NCI-H524 (cell line): ENCODE measurements at regions not wholly inside any gene's neighbourhood (a gene's known extent, or its start where the extent isn't known, plus 50 kb on each side); places are given as distances from the start of the nearest gene placed in this dataset.

ENCODE experiments used
- DNase-seq, 2 experiments: peaks; one replicate each; lab custom pipeline; 2025; lab: John Stamatoyannopoulos, UW

DNA sequence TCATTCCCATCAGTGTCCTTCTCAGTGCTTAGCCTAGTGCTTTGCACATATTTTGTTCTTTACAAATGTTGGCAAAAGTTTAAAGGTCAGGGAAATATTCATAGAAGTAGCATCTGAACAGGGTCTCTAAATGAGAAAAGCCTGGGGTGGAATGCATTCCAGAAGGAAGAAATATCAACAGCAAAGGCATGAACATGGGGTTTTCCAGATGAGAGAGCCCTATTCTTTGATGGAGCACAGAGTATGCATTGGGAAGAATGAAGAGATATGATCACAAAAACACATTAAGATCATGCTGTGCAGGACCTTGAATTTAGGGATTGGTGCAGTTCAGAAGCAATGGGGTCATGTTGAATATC, 140.2 kb downstream of the SNX19 start:
- no peak for DNase-seq

DNA sequence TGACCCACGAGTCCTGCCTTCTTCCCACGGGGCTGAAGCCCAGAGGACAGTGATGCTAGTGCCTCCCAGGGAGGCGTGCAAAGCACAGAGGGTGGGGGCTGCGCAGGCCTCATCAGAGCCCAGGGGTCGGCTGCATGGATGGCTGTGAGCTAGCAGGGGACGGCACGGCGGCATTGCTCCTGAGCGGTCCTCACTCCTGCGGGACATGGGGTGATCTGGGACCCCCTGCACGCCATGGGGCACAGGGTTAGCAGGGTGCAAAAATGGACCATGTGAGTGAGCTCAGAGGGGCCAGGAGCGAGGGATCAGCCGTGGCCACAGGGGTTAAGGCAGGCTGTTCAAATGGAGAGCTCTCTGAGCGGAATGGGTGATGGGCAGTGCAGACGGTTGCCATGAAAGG, 138.3 kb downstream of the SNX19 start:
- no peak for DNase-seq

DNA sequence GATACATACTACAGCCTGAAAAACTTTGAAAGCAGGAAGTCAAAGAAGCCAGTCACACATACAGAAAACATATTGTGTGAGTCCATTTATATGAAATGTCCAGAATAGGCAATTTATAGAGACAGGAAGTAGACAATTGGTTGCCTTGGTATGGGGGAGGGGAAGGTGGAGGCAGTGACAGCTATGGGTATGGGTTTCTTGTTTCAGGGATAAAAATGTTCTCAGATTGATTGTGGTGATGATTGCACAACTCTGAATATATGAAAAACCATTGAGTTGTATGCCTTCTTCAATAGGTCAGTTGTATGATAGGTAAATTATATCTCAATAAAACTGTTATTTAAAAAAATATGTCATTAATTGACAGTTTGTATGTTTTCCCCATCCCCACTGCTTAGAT, 137.6 kb downstream of the SNX19 start:
- no peak for DNase-seq

DNA sequence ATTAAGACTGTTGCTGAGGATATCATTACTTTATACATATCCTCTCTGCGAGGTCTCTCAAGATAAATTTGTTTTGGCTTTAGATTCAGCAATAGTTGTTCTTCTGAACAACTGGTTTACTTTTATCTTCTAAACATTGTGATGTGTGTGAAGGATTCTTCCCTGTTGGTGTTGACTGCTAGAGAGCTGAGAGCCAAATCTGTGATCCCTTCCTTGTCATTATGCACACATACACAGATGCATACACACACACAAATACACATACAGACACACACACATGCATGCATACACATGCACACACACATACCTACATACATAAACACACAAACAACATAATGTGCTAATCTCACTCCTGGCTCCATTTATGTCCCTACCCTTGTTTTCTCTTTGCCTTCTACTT, 137.0 kb downstream of the SNX19 start:
- no peak for DNase-seq

DNA sequence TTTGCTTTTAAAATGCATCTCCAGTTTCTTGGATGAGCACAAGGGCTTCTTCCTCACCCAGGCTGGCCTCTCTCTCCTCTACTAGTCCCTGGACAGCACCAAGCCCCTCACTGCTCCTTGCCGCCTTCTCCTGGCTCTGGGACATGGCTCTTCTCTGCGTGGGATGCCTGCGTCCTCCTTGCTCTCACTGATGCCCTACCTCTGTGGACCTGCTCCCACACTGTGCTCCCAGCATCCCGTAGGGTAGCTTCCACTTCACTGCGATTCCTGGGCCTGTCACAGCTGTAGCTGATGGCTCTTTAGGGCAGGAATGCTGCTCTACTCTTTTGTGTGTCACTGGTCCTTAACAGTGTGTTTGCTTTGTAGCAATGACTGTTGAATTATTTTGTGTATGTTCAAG, 136.3 kb downstream of the SNX19 start:
- DNase-seq, result no peak

DNA sequence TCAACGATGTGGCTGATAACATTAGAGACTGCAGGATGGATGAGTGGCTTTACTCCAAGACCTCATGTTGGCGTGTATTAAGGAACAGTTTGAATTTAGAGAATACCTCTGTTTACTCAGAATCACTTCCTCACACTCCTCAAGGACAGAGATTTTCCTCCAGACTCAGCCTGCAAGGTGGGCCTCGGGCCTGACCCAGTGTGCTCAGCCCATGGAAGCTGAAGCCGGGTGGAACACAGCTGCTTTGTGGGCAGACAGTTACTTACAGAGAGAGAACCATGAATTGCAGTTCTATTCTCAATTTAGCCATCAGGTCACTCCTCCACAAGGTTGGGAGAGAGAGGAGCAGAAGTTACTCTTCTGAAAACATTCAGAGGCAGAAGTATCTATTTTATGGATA, 135.8 kb downstream of the SNX19 start:
- DNase-seq, result no peak

DNA sequence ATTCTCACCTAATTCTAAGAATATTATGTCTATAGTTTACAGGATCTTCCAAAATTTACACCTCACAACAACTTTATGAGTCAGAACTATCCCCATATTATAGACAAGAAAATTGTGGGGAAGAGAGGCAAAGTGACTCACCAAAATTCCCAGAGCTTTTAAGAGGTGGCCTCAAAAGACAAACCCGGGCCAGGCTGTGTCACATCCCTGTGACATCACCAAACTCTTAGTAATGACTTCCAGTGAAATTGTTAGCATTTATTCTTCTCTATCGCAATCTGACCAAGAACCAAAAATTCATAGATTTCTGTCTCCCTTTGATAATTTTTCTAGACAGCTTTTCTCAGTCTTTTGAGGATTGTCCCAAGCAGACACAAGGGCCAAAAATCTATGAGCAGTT, 134.3 kb downstream of the SNX19 start:
- no peak for DNase-seq

DNA sequence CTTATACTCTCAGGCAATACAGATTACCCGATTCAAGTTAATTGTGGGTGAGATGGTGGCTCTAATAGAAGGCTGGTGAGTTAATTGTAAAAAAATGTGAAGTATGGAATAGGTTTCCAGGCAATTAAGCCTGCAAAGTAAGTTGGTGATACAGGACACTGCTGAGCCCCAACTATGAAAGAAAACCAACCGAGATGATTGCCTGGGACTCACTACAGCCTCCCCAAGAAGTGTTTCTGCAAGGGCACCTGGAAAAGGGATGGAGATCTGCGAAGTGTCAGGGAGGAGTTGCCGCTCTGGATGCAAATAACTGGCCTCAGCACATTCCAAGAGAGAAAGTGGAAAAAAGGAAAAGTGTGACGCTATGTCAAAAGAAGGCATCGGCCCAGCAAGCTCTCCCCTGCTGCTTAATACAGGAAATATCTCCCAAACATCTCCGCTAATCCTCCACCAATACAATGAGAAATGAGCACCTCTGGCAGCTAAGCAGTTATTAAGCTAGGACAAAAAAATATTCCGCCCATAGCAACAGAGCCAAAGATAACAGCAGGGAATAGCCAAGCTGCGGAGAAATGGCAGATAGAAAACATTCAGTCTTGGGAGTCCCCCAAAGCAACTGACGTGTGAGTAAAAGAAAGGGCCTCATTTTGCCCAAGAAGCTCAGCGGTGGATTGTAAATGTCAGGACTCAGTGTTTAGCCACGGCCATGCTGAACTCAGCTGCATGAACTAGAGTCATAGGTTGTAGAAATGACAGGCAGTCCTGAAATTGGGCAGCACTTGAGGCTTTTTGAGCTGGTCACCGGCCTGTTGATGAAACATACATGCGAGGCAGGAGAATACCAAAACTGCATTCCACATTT, 133.7 kb downstream of the SNX19 start:
- no peak for DNase-seq

DNA sequence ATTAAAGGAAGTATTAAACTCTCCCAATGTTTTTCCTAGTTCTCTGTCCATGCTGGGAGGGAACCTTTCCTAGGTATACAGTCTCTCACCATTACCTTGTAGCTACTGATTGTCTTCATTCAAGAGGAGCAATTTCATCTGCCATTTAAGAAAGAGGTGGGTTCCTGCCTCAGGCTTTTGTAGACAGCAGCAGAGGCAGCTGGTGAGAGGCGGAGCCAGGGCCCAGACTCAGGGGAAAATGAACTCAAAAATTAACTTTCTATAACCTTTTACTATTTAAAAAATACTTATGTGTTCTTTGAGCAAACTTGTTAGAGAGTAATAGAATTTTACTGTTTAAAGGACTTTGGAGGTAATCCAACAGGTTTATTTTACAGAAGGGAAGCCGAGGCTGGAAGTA, 133.0 kb downstream of the SNX19 start:
- DNase-seq, result no peak

DNA sequence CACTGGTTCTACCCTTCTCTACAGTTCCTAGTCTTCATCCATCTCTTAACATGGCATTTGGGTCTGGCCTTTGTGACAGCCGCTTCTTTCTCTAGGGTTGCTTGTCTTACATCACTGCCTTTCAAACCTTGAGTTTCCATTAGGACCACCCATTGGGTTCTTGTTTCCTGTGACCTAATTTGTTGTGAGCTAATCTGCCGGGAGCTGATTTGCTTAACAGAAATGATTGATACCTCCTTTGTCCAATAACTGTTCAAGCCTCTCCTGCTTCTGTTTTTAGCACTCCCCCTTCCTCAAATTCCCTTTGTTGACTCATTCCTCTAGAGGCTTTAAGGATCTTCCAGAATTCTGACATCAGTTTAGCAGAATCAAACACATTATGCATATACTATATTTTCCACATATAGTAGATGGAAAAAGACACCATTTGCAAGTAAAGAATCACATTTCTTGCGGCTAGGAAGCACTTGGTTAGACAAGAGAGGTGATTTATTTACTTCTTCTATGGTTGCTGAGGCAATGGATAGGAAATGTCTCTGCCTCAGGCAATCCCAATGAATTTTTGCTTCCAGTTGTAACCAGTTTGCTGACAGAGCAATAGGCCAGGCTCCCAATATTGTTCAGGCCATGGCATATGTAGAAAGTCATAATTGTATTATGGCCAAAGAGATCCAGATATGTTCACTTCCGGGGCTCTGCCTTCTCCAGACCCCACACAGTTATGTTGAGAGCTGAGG, 130.7 kb downstream of the SNX19 start:
- DNase-seq, result no peak

DNA sequence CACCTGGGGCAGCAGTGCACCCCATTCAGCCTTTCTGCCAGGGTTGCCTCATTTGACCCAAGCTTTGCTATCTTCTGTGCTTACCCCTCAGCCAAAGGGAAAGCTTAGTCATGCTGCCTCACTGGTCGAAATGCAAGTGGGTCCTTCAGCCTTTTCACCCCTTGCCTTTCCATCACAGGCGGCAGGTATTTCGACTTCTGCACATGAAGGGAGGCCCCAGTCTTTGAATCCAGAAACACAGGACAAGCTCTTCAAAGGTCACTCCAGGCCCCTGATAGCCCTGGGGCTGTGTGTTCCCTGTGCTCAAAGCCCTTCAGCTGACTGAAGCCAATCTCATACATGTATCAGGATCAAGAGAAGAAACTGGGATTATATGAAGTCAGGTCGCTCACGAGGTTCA, 129.7 kb downstream of the SNX19 start:
- DNase-seq, result no peak

DNA sequence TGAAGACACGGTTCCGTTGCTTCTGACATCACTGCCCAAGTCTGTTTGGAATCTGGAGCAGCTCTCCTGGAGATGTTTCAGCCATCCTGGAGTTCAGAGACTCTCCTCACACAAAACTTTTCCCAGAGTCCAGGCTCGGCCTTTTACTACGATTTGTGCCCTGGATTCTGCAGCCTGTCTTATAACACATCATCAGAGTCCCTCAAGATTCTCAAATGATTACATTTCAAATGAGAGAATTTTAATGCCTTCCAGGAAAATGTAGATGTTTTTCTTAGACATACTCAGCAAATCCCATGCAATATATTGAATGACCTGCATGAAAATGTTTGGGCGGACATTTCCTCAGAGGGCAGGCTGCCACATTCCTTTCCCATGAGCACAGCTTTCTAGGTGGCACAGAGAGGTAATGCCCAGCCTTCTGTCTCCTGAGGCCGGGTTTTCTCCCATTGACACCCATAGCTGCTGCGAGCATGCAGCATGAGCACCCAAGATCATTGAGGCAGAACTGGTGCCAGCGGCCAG, 129.1 kb downstream of the SNX19 start:
- no peak for DNase-seq

DNA sequence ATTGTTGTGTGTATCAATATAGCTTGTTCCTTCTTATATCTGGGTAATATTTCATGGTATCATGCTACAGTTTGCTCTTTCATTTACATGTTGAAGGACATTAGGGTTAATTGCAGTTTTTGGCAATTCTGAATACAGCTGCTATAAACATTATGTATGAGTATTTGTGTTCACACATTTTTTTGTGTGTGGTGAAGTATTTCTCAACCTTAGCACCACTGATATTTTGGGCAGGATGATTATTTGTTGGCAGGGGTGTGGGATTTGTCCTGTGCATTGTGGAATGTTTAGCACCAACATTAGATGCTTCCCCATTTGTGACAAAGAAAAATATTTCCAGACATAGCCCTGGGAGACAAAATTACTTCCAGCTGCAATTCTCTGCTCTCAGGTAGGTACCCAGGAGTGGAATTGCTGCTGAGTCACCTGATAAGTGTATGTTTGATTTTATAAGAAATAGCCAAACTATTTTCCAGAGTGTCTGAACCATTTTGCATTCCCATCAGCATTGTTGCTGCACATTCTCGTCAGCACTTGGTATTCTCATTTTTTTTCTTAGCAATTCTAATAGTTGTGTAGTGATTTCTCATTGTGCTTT, 128.2 kb downstream of the SNX19 start:
- DNase-seq, result no peak

DNA sequence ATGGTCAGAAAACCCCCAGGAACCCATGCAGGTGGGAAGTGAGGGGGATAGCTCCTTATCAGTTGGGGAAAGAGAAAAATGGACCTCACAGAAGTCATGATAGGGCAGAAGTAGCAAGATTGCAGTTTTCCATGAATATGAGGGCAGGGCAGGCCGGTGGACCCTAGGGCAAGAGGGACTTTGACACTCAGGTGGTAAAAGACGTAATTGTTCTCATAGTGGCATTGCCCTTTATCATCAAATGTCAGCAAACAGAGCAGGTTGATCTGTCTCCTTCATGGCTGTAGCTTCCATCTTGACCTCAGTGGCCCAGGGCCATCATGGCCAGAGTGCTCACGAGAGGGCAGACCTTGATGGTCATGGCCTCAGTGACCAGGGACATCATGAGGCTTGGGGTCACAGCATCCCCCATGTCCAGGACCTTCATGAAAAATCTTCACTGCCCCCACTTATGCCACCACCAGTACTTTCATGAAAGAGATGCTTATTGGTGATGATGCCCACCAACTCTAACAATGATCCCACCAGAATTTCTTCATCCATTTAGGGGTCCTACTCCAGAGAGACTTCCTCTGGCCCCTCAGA, 127.1 kb downstream of the SNX19 start:
- no peak for DNase-seq

DNA sequence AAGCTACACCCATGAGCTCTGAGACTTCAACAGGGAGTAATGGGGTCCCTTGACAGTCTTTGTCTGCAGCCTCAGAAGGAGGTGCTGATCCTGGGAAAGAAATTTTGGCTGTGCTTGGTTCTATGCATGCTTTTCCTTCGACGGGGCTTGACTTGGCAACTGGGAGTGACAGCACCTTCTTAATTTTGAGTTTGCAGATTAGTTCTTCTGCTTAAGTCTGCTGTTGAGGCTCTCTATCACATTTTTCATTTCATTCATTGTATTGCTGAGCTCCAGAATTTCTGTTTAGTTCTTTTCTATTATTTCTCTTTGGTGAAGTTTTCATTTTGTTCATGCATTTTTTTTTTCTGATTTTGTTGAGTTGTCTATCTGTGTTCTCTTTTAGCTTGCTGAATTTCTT, 125.6 kb downstream of the SNX19 start:
- no peak for DNase-seq

DNA sequence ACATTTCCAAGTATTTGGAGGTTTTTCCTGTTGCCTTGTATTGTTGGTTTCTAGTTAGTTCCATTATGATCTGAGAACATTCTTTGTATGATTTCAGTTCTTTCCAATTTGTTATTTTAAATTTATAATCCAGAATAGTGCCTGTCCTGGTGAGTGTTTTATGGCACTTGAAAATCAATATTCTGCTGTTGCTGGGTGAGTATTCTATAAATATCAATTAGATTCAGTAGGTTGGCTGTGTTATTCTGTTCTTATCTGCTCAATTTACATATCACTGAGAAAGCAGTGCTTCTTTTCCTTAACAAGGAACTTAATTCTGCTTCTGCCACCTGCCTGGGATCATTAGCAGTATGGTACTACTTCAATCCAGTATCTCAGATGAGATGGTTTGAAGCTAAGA, 123.5 kb downstream of the SNX19 start:
- no peak for DNase-seq

DNA sequence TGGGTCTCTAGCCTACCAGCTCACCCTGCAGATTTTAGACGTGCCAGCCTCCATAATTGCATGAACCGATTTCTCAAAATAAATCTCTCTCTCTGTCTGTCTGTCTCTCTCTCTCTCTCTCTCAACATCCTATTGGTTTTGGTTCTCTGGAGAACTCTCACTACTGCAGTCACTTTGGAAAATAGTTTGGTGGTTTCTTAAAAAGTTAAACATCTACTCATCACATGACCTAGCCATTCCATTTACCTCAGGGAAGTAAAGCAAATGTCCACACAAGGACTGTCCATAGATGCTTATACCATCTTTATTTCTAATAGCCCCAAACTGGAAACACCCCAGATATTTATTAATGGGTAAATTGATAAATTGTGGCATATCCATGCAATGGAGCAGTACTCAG, 119.5 kb downstream of the SNX19 start:
- DNase-seq, result no peak

DNA sequence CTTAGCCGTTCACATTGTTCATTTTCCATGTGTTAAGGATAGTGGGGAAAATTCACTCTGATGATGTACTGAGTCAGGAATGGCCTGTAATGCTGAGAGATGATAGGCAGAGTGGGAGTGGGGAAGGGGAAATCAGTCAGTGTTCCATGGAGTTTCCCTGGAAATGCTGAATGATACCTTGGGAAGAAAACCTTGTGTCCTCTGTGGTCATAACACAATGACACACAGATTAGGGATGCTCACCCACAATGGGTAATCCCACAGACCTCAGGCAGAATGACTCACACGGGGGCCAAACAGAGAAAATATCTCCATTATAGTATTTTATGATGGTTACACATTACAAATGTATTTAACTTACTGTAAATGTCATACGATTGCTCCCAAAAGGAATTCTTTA, 118.0 kb downstream of the SNX19 start:
- DNase-seq, result no peak

DNA sequence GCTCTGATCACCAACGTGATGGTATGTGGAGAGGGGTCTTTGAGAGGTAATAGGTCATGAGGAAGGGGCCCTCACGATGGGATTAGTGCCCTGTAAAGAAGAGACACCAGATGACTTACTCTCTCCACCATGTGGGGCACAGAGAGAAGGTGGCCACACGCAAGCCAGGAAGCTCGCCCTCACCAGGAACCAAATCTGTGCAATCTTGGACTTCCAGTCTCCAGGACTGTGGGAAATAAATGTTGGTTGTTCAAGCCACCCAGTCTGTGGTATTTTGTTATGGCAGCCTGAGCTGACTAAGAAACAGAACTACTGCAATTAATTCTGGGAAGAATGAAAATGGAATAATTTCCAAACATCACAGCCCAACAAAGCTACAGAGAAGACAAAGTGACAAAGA, 117.5 kb downstream of the SNX19 start:
- no peak for DNase-seq

DNA sequence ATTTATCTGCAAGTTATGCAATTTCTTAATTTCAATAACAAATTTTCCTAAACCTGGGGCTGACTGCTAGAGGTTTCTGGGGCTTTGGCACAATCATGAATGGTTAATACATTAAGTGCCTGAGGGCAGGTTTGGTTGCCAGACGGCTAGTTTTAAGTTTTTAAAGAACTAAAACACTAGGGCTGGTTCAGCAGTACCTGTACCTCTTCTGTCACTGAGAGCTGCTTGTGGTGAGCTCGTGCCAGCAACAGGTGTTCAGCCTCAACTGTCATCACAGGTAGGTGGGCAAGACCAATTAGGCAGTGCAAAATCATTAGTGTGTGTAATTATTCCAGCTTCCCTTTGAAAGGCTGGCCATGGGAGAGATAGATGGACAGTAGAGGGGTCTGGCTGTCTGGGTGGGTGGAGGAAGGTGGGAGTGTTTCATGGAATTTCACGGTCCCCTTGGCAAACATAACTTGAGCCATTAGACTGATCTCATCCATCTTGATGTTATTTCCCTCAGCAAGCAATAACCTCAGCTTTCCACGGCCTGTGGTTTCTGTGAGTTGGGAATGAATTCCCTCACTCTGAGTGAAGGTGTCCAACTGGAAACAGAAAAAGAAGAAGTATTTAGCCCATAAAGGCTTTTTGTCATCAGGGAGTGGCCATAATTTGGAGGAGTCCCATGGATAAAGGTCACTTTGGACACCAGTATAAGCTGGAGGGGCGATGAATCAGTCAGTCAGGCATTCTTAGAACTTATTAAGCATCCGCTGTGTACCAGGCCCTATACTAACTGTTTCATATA, 114.8 kb downstream of the SNX19 start:
- DNase-seq, result no peak

DNA sequence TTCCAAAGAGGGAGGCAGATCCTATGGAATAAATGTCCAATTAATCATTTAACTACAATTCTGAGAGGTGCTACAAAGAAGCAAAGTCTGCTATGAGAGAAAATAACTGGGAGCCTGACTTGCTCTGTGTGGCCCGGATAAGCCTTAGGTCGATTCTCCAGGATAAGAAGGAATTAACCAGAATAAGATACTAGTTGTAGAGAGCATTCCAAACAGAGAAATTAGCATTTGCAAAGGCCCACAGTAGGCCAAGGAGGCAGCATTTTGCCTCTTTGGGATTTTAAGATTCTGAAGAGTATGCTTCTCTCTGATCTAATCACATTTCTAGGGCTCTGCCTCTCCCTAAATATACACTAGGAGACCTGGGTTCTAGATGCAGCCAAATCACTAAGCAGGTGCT, 113.7 kb downstream of the SNX19 start:
- no peak for DNase-seq
